ENCODE measurements at regions not wholly inside any gene's neighbourhood (a gene's known extent, or its start where the extent isn't known, plus 50 kb on each side); places are given as distances from the start of the nearest gene placed in this dataset.

DNA sequence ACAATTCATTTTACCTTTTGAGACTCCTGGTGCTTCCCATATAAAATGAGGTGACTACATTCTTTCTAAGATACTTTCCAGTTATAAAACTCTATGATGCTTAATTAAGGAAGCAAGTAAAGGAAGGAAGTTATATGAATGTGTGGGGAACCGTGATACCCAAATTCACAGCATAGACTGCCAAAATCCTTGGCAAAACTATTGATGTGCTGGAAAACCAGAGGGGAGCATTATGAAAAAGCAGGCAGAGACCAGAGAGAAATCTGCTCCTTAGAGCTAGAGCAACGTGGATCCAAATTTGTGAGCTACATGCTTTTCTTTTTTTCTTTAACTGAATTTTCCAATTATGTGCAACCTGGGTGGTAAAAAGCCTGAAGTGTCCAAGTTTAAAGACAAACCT lies 201.4 kb upstream of the USP25 start (continued):
- TF ChIP-seq, protein P1, sequence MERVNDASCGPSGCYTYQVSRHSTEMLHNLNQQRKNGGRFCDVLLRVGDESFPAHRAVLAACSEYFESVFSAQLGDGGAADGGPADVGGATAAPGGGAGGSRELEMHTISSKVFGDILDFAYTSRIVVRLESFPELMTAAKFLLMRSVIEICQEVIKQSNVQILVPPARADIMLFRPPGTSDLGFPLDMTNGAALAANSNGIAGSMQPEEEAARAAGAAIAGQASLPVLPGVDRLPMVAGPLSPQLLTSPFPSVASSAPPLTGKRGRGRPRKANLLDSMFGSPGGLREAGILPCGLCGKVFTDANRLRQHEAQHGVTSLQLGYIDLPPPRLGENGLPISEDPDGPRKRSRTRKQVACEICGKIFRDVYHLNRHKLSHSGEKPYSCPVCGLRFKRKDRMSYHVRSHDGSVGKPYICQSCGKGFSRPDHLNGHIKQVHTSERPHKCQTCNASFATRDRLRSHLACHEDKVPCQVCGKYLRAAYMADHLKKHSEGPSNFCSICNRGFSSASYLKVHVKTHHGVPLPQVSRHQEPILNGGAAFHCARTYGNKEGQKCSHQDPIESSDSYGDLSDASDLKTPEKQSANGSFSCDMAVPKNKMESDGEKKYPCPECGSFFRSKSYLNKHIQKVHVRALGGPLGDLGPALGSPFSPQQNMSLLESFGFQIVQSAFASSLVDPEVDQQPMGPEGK (tag by site-specific recombination; IDR thresholded peaks at IDR 0.05): no peak
- TF ChIP-seq, protein P2, sequence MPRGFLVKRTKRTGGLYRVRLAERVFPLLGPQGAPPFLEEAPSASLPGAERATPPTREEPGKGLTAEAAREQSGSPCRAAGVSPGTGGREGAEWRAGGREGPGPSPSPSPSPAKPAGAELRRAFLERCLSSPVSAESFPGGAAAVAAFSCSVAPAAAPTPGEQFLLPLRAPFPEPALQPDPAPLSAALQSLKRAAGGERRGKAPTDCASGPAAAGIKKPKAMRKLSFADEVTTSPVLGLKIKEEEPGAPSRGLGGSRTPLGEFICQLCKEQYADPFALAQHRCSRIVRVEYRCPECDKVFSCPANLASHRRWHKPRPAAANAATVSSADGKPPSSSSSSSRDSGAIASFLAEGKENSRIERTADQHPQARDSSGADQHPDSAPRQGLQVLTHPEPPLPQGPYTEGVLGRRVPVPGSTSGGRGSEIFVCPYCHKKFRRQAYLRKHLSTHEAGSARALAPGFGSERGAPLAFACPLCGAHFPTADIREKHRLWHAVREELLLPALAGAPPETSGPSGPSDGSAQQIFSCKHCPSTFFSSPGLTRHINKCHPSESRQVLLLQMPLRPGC (tag by site-specific recombination; IDR thresholded peaks at IDR 0.05): no peak
- no peak for TF ChIP-seq ZNF302 (tag by site-specific recombination; IDR thresholded peaks at IDR 0.05; ENCODE audit: low read depth)
- TF ChIP-seq, protein P3, sequence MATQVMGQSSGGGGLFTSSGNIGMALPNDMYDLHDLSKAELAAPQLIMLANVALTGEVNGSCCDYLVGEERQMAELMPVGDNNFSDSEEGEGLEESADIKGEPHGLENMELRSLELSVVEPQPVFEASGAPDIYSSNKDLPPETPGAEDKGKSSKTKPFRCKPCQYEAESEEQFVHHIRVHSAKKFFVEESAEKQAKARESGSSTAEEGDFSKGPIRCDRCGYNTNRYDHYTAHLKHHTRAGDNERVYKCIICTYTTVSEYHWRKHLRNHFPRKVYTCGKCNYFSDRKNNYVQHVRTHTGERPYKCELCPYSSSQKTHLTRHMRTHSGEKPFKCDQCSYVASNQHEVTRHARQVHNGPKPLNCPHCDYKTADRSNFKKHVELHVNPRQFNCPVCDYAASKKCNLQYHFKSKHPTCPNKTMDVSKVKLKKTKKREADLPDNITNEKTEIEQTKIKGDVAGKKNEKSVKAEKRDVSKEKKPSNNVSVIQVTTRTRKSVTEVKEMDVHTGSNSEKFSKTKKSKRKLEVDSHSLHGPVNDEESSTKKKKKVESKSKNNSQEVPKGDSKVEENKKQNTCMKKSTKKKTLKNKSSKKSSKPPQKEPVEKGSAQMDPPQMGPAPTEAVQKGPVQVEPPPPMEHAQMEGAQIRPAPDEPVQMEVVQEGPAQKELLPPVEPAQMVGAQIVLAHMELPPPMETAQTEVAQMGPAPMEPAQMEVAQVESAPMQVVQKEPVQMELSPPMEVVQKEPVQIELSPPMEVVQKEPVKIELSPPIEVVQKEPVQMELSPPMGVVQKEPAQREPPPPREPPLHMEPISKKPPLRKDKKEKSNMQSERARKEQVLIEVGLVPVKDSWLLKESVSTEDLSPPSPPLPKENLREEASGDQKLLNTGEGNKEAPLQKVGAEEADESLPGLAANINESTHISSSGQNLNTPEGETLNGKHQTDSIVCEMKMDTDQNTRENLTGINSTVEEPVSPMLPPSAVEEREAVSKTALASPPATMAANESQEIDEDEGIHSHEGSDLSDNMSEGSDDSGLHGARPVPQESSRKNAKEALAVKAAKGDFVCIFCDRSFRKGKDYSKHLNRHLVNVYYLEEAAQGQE (tag by site-specific recombination; IDR thresholded peaks at IDR 0.05): no peak
- no peak for TF ChIP-seq OSR2 (tag by site-specific recombination; IDR thresholded peaks at IDR 0.05)
- no peak for TF ChIP-seq ZSCAN23 (tag by site-specific recombination; IDR thresholded peaks at IDR 0.05)
- TF ChIP-seq ZNF747 (tag by site-specific recombination; IDR thresholded peaks at IDR 0.05): no peak
- TF ChIP-seq, protein P4, sequence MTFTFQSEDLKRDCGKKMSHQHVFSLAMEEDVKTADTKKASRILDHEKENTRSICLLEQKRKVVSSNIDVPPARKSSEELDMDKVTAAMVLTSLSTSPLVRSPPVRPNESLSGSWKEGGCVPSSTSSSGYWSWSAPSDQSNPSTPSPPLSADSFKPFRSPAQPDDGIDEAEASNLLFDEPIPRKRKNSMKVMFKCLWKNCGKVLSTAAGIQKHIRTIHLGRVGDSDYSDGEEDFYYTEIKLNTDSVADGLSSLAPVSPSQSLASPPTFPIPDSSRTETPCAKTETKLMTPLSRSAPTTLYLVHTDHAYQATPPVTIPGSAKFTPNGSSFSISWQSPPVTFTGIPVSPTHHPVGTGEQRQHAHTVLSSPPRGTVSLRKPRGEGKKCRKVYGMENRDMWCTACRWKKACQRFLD (tag by site-specific recombination; IDR thresholded peaks at IDR 0.05): no peak
- no peak for TF ChIP-seq ZNF223 (tag by site-specific recombination; IDR thresholded peaks at IDR 0.05)
- TF ChIP-seq, protein P5, sequence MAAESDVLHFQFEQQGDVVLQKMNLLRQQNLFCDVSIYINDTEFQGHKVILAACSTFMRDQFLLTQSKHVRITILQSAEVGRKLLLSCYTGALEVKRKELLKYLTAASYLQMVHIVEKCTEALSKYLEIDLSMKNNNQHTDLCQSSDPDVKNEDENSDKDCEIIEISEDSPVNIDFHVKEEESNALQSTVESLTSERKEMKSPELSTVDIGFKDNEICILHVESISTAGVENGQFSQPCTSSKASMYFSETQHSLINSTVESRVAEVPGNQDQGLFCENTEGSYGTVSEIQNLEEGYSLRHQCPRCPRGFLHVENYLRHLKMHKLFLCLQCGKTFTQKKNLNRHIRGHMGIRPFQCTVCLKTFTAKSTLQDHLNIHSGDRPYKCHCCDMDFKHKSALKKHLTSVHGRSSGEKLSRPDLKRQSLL (tag by site-specific recombination; IDR thresholded peaks at IDR 0.05): no peak
- TF ChIP-seq FEZF1 (tag by site-specific recombination; IDR thresholded peaks at IDR 0.05): no peak

DNA sequence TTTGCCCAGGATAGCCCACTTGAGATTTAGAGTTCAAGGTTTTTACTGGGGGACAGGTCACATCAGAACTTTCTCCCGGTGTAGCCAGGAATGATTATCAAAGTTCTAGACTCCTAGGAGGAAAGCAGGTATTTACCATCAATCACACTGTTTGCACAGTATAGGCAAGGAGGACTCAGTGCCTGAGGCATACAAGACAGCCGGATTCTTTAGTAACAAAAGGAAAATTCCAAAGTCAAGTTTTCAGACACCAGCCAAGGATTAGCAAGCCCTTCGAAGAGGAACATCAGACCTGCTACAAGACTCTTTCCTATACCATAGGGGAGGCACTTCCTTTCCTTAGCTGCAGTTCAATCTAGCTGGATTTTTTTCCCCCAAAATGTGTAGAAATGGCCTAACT lies 197.8 kb upstream of the USP25 start:
- no peak overlapping the region for H3K4me3 ChIP-seq (ENCODE audit: low read depth, low read length)
- no peaks in the 10 kb centered on the region for H3K36me3 ChIP-seq (ENCODE audit: control insufficient read depth in 2 of 2, insufficient read depth in 1 of 2, low read length in 2 of 2)
- TF ChIP-seq ZNF433 (tag by site-specific recombination; IDR thresholded peaks at IDR 0.05; ENCODE audit: low read depth) (no peak), BCL11A (tag by site-specific recombination; IDR thresholded peaks at IDR 0.05; ENCODE audit: low read depth) (no peak), ZNF768 (tag by site-specific recombination; IDR thresholded peaks at IDR 0.05) (no peak)
- no peak overlapping the region for H3K27ac ChIP-seq (ENCODE audit: extremely low read depth, low read depth, low read length)
- H3K9me3 ChIP-seq (ENCODE audit: control insufficient read depth, insufficient read depth, low read depth, low read length): no peaks in the 10 kb centered on the region
- ChIA-PET POLR2A (no interaction called here), CTCF (interaction anchor here (0.6 to 1.1 kb wide), 2 partner anchors 11 to 14 kb away, joined by 3 to 4 read pairs; no protein-coding TSS in a partner anchor)
- no peaks in the 10 kb centered on the region for H3K4me1 ChIP-seq (ENCODE audit: control insufficient read depth, insufficient read depth, low read length)

DNA sequence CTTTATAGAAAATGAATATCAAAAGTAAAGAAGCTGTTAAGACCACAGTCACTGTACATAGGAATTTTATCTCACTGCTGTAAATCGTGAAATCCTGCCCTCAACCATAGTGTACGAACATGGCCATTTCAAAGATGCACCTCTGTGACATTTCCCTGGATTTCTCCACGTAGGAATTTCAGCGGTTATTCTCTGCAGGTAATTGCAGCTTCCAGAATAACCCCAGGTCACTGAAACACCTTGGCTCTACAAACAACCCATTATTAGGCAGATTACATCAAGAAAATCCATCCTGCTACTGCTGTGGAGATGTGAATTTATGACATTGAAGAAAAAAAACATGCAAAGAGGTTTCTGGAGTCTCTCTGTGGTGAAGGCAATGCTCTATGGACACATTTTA lies 196.2 kb upstream of the USP25 start:
- CTCF ChIA-PET: interaction anchor here (0.7 to 0.8 kb wide), 2 partner anchors 9 to 51 kb away, joined by 3 to 6 read pairs; no protein-coding TSS in a partner anchor

More for the DNA sequence above, 196.2 kb upstream of the USP25 start:
- no peaks in the 10 kb centered on the region for H3K36me3 ChIP-seq (ENCODE audit: control insufficient read depth in 2 of 2, insufficient read depth in 1 of 2, low read length in 2 of 2)
- H3K4me1 ChIP-seq (ENCODE audit: control insufficient read depth, insufficient read depth, low read length): no peaks in the 10 kb centered on the region
- POLR2A ChIA-PET: no interaction called here
- TF ChIP-seq, protein P4 (tag by site-specific recombination; IDR thresholded peaks at IDR 0.05): no peak
- TF ChIP-seq ZNF776 (tag by site-specific recombination; IDR thresholded peaks at IDR 0.05; ENCODE audit: borderline replicate concordance) (no peak), ZNF366 (tag by site-specific recombination; conservative IDR thresholded peaks at IDR 0.05) (no peak)
- TF ChIP-seq, protein P6, sequence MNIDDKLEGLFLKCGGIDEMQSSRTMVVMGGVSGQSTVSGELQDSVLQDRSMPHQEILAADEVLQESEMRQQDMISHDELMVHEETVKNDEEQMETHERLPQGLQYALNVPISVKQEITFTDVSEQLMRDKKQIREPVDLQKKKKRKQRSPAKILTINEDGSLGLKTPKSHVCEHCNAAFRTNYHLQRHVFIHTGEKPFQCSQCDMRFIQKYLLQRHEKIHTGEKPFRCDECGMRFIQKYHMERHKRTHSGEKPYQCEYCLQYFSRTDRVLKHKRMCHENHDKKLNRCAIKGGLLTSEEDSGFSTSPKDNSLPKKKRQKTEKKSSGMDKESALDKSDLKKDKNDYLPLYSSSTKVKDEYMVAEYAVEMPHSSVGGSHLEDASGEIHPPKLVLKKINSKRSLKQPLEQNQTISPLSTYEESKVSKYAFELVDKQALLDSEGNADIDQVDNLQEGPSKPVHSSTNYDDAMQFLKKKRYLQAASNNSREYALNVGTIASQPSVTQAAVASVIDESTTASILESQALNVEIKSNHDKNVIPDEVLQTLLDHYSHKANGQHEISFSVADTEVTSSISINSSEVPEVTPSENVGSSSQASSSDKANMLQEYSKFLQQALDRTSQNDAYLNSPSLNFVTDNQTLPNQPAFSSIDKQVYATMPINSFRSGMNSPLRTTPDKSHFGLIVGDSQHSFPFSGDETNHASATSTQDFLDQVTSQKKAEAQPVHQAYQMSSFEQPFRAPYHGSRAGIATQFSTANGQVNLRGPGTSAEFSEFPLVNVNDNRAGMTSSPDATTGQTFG (tag by site-specific recombination; IDR thresholded peaks at IDR 0.05; ENCODE audit: borderline replicate concordance): no peak
- no peak overlapping the region for H3K4me3 ChIP-seq (ENCODE audit: low read depth, low read length)
- H3K9me3 ChIP-seq (ENCODE audit: control insufficient read depth, insufficient read depth, low read depth, low read length): no peaks in the 10 kb centered on the region
- no peak overlapping the region for H3K27ac ChIP-seq (ENCODE audit: extremely low read depth, low read depth, low read length)

Measured in HEK293 (cell line).